GM12891 (cell line): ENCODE measurements at regions not wholly inside any gene's neighbourhood (a gene's known extent, or its start where the extent isn't known, plus 50 kb on each side); places are given as distances from the start of the nearest gene placed in this dataset.

Experiments
- PAX5 ChIP-seq: IDR thresholded peaks from 2 replicates; pipeline ENCODE4 v1.6.1; 2011; ENCODE audit warnings: low read length, moderate library complexity, mild to moderate bottlenecking; ENCODE audit not compliant: insufficient read depth, severe bottlenecking
- POLR2A ChIP-seq: IDR thresholded peaks from 2 replicates; pipeline ENCODE4 v1.6.1; 2011; ENCODE audit warnings: low read depth, low read length, control low read depth
- POLR2AphosphoS5 ChIP-seq: IDR thresholded peaks from 2 replicates; pipeline ENCODE4 v1.6.1; 2011; ENCODE audit warnings: low read depth, low read length, control low read depth
- SPI1 ChIP-seq: IDR thresholded peaks from 2 replicates; pipeline ENCODE4 v1.6.1; 2011; ENCODE audit warnings: low read depth, low read length, control low read depth
- TAF1 ChIP-seq: IDR thresholded peaks from 2 replicates; pipeline ENCODE4 v1.6.1; 2011; ENCODE audit warnings: low read depth, low read length, control low read depth

- TF ChIP-seq POLR2AphosphoS5 = no peak
- TF ChIP-seq POLR2A = no peak
- TF ChIP-seq TAF1 = no peak
- no peak for TF ChIP-seq PAX5
- TF ChIP-seq SPI1 = no peak
These were observed 802.1 kb downstream of the PLA2G4A start for GRCh38 chr1:187630653-187631380.
